ELR (cell line): ENCODE measurements at regions not wholly inside any gene's neighbourhood (a gene's known extent, or its start where the extent isn't known, plus 50 kb on each side); places are given as distances from the start of the nearest gene placed in this dataset.

Source experiments
- DNase-seq: peaks from one replicate; pipeline ENCODE4 v3.0.0-alpha.2; 2015; ENCODE audit warnings: low read depth

- no peak for DNase-seq
Measured at GRCh38 chr12:107472308-107472707, 213.3 kb upstream of the PWP1 start.

DNA sequence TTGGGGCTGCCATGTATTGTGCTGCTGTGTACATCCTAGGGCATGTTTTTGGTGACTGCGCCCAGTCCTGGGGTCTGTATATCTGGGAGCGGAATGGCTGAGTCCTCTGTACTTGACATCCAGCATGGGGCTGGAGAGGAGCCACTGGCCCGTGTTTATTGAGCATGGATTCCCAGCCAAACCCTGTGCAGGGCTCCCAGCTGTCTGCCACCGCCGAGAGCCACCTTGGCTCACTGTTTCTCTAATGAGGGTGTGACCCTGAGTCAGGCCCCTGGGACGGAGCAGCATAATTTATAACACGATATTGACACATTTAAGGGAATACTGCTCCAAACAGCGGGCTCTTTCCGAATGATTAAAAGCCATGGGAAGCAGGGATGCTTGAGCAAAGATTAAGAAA, 211.5 kb upstream of the PWP1 start:
- no peak for DNase-seq

DNA sequence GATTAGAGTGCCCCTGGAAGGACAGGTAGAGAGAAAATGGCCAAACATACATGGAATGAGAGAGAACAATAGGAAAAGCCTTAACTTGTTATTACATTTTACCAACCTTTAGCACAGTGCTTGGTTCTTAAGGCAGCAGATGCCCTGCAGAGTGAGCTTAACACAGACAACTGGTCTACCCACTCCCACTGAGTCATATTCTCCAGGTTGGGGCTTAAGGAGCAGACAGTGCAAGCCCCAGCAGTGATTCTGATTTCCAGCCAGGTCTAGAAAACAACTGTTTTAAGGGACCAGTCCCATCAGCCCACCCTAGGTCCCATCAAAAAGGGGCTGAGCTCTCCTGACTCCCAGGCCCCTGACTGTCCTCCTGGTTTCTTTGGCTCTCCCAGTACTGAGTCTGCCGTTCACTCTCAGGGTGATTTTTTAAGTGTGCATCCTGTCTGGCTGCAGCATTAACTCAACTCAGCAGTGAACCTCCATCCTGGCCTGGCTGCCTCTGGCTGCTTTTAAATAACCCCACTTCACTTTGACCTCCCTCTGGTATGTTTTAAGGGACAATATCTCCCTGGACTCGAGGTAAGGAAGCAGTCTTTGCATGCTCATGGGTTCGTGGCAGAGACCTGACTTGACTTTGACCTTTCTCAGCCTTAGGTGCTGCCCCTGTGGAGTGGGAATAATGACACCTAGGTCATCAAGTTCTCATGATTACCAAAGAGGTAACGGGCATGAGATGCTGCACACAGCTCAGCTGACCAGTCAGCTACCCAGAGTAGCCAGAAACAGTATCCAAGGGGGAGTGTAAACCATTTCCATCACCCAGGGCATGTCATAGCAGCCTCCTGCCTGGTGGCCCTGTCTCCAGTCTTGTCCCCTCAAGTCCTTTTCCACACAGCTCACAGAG, 210.7 kb upstream of the PWP1 start:
- DNase-seq, result no peak

DNA sequence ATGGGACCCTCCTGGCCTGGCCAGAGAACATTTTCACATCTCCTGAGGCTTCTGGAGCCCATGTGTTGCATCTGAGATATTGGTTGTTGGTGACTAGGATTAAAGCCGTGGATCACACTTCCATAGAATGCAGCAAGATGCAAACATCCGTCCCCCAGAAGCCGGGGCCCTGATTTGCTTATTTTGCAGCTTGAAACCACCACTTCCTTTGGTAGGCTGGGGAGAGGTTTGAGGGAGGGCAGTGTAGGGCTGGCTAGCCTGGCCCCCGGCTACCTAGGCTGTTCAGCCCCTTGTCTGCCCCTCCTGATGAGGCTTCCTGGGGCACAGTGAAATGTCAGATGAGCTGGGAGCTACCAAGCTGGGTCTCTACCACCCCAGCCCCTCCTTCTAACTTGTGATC, 209.7 kb upstream of the PWP1 start:
- no peak for DNase-seq

DNA sequence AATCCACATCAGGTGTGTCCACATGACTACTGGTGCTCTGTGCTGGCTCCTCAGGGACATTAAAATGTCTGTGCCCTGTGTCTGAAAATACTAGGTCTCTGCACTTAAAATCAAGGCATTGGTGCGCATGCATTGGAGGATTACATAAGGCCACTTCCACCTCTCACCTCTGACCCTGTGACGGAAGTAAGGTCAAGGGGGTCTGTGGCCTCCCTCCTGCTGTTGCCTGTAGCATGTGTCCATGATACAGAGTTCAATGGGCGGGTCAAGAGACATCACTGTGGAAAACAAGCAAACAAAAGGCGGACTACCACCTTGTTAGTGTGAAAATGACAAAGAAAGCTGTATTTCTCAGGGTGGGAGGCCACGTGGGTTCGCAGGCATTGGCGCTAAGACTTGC, 208.6 kb upstream of the PWP1 start:
- no peak for DNase-seq

DNA sequence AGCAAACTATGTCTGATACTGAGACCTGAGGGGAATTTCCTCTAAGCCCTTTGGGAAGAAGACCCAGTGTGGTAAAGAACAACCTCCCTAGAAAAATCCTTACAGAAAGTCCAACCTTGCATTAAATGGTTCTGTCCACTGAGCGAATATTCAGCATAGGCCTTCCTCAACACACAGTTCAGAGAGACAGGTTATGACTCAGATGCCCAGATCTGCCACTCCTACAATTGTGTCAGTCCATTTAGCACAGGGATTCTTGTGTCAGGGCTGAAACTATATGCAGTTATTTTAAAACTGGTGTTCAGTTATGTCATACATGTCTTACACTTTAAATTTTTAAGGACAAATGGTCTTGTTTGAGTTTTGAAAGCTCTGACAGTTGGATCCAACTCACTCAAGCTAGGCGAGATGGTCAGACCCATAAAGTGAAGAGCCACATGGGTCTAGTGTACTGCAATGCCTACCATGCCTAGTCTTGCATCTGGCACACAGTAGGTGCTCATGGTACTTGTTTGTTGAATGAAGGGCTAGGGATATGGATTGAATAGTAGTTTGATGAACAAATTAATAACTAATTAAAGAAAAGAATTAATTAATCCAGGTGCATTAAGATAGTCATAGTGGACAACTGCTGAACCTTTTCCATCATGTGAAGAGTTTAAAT, 207.5 kb upstream of the PWP1 start:
- peak; percentile 49 for DNase-seq

DNA sequence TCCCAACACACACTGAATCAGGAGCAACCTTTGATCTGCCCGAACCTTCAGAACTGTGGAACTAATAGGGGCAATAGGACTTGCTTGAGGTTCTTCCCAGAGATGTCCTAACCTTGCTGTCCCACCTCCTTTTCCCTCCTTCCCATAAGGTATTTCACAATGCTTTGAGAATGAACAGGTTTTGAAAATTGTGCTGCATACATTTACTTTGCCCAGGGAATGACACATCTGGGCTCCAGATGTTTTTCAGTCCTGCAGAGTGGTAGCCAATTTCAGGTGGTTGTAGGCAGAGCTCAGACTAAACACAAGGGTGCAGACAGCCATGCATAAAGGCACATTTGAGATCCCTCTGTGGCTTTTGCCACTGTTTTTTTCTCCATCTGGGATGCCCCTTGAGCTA, 206.7 kb upstream of the PWP1 start:
- no peak for DNase-seq

- no peak for DNase-seq
Measured at GRCh38 chr12:107480836-107481608, 204.6 kb upstream of the PWP1 start.

DNA sequence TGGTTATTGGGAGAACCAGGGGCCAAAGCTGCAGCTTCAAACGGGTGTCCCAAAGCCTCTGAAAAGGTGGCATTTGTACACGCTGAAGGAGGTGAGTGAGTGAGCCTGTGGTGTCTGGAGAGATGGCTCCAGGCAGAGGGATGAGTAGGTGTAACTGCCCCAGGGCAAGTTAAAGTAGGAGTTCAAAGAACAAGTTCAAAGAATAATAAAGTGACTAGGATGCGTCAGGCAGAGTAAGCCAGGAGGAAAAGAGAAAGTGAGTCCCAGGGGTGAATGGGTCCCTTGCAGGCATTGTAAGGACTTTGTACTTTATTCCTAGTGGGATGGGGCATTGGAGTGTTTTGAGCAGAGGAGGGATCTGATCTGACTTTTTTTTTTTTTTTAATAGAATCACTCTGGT, 201.4 kb upstream of the PWP1 start:
- peak; percentile 46 for DNase-seq

DNA sequence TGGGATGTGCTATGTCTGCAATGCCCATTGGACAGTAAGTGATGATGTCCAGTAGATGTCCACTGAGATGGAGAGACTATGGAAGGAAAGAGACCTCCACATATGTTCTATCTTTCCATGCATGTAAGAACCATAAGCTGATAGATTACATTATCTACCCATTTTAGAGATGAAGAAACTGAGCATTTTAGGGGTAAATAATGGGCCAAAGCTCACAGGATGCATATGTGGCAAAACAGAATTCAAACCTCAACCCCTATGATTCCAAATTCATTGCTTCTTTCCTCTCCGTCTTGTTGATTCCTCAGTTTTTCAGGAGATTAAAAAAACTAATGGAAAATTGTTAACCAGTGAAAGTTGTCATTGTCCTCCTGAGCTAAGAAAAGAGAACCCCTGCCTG, 200.7 kb upstream of the PWP1 start:
- no peak for DNase-seq

DNA sequence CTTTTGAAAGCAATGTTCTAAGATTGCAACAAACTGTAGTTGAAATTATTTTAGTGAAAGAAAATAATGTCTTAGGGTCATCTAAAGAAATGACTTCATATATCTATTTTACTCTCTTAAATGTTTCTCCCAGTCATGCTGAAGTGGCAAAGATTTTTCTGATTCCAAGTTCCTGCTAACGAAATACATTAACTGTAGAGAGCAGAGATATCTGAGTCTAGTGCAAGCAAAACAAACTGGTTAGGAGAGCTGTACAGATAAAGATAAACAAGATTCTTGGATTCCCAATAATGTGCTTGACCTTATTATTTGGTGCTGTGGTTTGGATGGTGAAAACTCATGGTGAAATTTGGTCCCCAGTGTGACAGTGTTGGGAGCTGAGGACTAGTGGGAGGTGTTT, 199.9 kb upstream of the PWP1 start:
- DNase-seq, result no peak

GRCh38 chr12:107486140-107486892, 199.3 kb upstream of the PWP1 start:
- no peak for DNase-seq

GRCh38 chr12:107487011-107487680, 198.5 kb upstream of the PWP1 start:
- no peak for DNase-seq

DNA sequence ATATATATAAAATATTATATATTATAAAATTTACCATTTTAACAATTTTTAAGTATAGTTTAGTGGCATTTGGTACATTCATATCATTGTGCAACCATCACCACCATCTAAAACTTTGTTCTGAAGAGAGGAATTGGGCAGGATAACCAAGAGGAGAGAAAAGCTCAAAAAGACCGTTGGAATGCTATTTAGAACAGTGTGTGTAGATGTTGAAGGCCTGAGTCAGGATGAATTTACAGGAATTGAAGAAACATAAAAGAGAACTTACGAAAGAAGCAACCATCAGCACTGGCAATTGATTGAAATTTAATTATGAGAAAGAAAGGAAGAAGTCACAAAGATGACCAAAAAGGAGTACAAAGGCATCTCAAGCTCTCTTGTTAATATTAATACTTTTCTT, 196.9 kb upstream of the PWP1 start:
- no peak for DNase-seq

- DNase-seq, result no peak
Measured at GRCh38 chr12:107490010-107490409, 195.6 kb upstream of the PWP1 start.

- no peak for DNase-seq
Measured at GRCh38 chr12:107491856-107492255, 193.7 kb upstream of the PWP1 start.

DNA sequence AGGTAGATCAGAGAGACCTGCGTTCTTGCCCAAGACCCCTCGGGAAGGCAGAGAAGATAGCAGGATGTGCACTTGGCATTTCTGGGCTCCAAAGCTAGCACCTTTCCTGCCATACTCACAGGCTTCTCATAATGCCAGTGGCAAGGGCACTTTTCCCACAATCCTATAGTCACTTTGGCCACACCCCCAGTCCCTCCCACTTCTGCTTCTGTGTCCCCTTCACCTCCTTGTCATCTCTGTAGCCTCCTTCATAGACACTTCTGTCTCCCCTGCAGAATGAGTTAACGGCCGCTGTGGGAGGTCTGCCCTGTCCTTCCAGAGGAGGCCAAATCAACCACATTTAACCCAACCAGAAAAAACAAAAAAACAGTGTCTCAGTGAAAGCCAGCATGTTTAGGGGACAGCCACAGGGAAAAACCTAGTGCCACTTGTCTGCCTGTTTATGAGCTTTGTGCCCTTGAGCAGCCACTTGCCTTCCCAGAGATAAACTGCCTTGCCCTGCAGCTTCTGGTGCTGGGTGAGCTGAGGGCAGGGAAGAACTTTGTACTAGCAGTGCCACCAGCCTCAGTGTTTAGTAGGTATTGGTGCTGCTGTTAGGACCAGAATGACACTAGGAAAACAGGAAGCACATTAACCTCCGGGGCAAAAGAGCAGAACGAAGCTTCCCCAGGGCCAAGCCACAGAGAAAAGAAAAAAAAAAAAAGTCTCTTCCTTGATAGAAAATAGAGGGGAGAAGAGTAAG, 193.0 kb upstream of the PWP1 start:
- DNase-seq, result no peak

GRCh38 chr12:107493135-107493494, 192.5 kb upstream of the PWP1 start:
- no peak for DNase-seq

- no peak for DNase-seq
Measured at GRCh38 chr12:107493666-107494065, 191.9 kb upstream of the PWP1 start.

- DNase-seq, result no peak
Measured at GRCh38 chr12:107494331-107494730, 191.3 kb upstream of the PWP1 start.

- no peak for DNase-seq
Measured at GRCh38 chr12:107495604-107496003, 190.0 kb upstream of the PWP1 start.
